Tibial nerve (tissue), 4 donors: ENCODE measurements at regions not wholly inside any gene's neighbourhood (a gene's known extent, or its start where the extent isn't known, plus 50 kb on each side); places are given as distances from the start of the nearest gene placed in this dataset.

Source experiments
- DNase-seq, 2 donors: peaks; one replicate each; pipeline ENCODE4 v3.0.0-alpha.2; 2019; ENCODE audit warnings: low spot score in 2 of 2
- H3K27ac ChIP-seq, 4 donors: fragments of 200-600 bp; sonication (generic) in 3 of 4; one replicate each; pipeline ENCODE4 v1.5.1; 2017 to 2019; ENCODE audit warnings: mild to moderate bottlenecking in 1 of 4
- H3K27me3 ChIP-seq, 2 donors: fragments of 200-600 bp; sonication (generic) in 1 of 2; one replicate each; pipeline versions ENCODE4 v1.5.1 to v1.6.0; 2017 to 2019
- H3K36me3 ChIP-seq, 3 donors: fragments of 200-600 bp; sonication (generic); one replicate each; pipeline ENCODE4 v1.5.1; 2018 to 2019
- H3K4me1 ChIP-seq, 4 donors: fragments of 200-600 bp; sonication (generic) in 3 of 4; one replicate each; pipeline ENCODE4 v1.5.1; 2017 to 2019
- H3K4me3 ChIP-seq, 4 donors: fragments of 200-600 bp; sonication (generic) in 3 of 4; one replicate each; pipeline ENCODE4 v1.5.1; 2017 to 2019; ENCODE audit warnings: mild to moderate bottlenecking in 1 of 4, moderate library complexity in 1 of 4
- H3K9me3 ChIP-seq, 4 donors: fragments of 200-600 bp; sonication (generic) in 3 of 4; one replicate each; pipeline ENCODE4 v1.5.1; 2017 to 2019
- EP300 ChIP-seq, 2 donors: sonication (generic); formaldehyde crosslinking; IDR thresholded peaks; one replicate each; pipeline ENCODE4 v1.6.1; 2017; ENCODE audit warnings: antibody characterized with exemption in 2 of 2, mild to moderate bottlenecking in 1 of 2
- POLR2A ChIP-seq, 2 donors: fragments of 450-650 bp; IDR thresholded peaks; one replicate each; pipeline ENCODE4 v1.6.1; 2017; ENCODE audit warnings: antibody characterized with exemption in 2 of 2, mild to moderate bottlenecking in 2 of 2, moderate library complexity in 2 of 2
- WGBS, 2 donors: methylation state at CpG; one replicate each; pipeline ENCODE4 v1.1.5; 2018; 5-methylcytosine and 5-hydroxymethylcytosine counted together
- TF ChIP-seq, protein P1 (sequence below), 5 experiments: fragments of 200-600 bp in 3 of 5; fragments of 450-650 bp in 2 of 5; sonication (generic) in 3 of 5; IDR thresholded peaks; one replicate each; pipeline ENCODE4 v1.5.1; 2016 to 2019; ENCODE audit warnings: antibody characterized with exemption in 5 of 5, mild to moderate bottlenecking in 3 of 5, moderate library complexity in 2 of 5

DNA sequence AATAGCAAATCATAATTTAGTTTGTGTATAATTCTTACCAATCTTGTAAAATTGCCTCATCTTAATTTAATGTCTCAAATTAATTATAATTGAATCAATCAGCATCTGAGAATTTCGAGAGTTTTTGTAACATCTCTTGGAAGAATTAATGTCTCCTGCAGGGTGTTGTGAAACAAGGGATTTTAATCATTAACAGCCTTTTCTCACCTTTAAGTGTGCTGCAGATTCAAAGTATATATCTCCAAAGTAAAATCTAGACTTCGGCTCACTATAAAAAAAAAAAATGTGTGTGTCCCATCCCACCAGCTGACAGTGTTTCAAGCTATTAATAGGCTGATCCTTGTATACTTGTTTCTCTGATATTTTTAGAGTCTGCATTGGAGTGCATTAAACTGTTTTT, 603.1 kb downstream of the ETNK1 start:
- H3K4me1 ChIP-seq = no peaks in the 10 kb centered on the region
- TF ChIP-seq EP300 (IDR thresholded peaks at IDR 0.05) = no peak
- H3K27ac ChIP-seq = no peak overlapping the region
- no peaks in the 10 kb centered on the region for H3K36me3 ChIP-seq
- H3K27me3 ChIP-seq = no peaks in the 10 kb centered on the region
- DNase-seq = no peak
- H3K9me3 ChIP-seq = no peaks in the 10 kb centered on the region
- no peak overlapping the region for H3K4me3 ChIP-seq
- WGBS, 2 donors = 81 to 82% methylated on average over 2 of the region's 2 CpGs

GRCh38 chr12:23230899-23231298, 605.9 kb downstream of the ETNK1 start:
- TF ChIP-seq, protein P1, sequence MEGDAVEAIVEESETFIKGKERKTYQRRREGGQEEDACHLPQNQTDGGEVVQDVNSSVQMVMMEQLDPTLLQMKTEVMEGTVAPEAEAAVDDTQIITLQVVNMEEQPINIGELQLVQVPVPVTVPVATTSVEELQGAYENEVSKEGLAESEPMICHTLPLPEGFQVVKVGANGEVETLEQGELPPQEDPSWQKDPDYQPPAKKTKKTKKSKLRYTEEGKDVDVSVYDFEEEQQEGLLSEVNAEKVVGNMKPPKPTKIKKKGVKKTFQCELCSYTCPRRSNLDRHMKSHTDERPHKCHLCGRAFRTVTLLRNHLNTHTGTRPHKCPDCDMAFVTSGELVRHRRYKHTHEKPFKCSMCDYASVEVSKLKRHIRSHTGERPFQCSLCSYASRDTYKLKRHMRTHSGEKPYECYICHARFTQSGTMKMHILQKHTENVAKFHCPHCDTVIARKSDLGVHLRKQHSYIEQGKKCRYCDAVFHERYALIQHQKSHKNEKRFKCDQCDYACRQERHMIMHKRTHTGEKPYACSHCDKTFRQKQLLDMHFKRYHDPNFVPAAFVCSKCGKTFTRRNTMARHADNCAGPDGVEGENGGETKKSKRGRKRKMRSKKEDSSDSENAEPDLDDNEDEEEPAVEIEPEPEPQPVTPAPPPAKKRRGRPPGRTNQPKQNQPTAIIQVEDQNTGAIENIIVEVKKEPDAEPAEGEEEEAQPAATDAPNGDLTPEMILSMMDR (IDR thresholded peaks at IDR 0.05) = no peak
- TF ChIP-seq POLR2A (IDR thresholded peaks at IDR 0.05) = no peak
- TF ChIP-seq EP300 (IDR thresholded peaks at IDR 0.05) = no peak
- no peak overlapping the region for H3K27ac ChIP-seq
- no peaks in the 10 kb centered on the region for H3K9me3 ChIP-seq
- no peak for DNase-seq
- H3K36me3 ChIP-seq = no peaks in the 10 kb centered on the region
- H3K27me3 ChIP-seq = no peaks in the 10 kb centered on the region
- WGBS, 2 donors = 92 to 93% methylated on average over 2 of the region's 2 CpGs
- no peak overlapping the region for H3K4me3 ChIP-seq
- peaks cover 0 to 9% (median 0%) of the 10 kb centered on the region in 4 donors for H3K4me1 ChIP-seq

DNA sequence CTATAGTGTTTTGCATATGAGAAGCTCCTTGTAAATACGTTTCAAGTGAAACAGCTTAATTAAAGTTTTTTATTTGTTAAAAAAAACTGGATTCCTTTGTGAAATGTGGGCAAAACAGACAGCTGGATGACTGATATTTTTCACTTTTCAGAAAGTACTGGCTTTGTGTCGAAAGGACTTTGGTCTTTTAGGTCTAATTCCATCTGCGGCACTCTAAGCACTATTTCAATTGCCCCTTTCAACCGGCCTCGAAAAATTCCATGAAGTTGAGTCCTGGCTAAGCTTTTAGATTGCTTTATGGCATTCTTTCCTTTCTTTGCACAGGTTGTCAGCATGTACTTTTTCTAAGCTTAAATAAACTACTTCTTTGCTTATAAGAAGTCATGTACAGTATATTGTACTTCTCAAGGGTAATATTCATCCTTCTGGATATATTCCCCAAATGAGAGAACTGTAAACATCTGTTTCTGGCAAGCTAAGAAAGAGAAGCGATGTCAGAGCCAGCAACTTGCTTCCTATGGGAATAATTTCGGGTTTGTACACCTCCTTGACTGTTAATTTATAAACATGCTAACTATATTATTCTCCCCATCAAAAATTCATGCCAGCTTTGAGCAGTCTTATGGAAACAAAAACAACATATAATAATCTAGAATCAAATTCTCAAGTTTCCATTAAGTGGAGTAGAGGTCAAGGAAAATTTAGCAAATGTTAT, 611.3 kb downstream of the ETNK1 start:
- TF ChIP-seq POLR2A (IDR thresholded peaks at IDR 0.05) (no peak), EP300 (IDR thresholded peaks at IDR 0.05) (no peak)
- TF ChIP-seq, protein P1 (IDR thresholded peaks at IDR 0.05) = no peak
- Histone ChIP-seq H3K4me1 (peaks cover 0 to 15% (median 0%) of the 10 kb centered on the region in 4 donors), H3K27ac (no peak overlapping the region), H3K4me3 (no peak overlapping the region), H3K27me3 (no peaks in the 10 kb centered on the region), H3K9me3 (no peaks in the 10 kb centered on the region), H3K36me3 (no peaks in the 10 kb centered on the region)
- DNase-seq = no peak
- WGBS, 2 donors = 36 to 39% methylated on average over 7 of the region's 7 CpGs

DNA sequence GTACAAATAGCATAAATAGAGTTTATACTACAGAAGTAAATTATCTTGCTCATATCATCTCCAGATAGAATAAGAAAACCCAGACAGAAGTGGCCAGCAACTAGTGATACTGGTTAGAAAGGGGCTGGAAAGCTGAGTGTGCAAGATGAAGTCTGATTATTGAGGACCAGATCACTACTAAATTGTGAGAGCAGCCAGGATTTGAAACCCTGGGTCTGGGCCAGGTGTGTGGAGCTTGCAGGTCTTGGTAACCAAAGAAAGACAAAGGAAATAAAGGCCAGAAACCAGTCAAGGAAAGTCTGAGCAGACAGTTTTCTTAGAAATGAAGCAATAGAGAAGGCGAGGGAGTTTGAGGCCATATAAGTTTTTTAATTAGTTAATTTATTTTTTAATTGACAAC, 611.8 kb downstream of the ETNK1 start:
- Histone ChIP-seq H3K9me3 (no peaks in the 10 kb centered on the region), H3K4me1 (peaks cover 0 to 15% (median 0%) of the 10 kb centered on the region in 4 donors), H3K27me3 (no peaks in the 10 kb centered on the region), H3K4me3 (no peak overlapping the region), H3K27ac (no peak overlapping the region), H3K36me3 (no peaks in the 10 kb centered on the region)
- 98% methylated on average over 1 of the region's 1 CpG for WGBS, 2 donors
- TF ChIP-seq, protein P1 (IDR thresholded peaks at IDR 0.05) = no peak
- no peak for TF ChIP-seq EP300 (IDR thresholded peaks at IDR 0.05)
- DNase-seq = no peak

- 71 to 78% methylated on average over 3 of the region's 3 CpGs for WGBS, 2 donors
- peaks cover 0 to 15% (median 0%) of the 10 kb centered on the region in 4 donors for H3K4me1 ChIP-seq
- DNase-seq = no peak
- no peak for TF ChIP-seq POLR2A (IDR thresholded peaks at IDR 0.05)
- no peak for TF ChIP-seq EP300 (IDR thresholded peaks at IDR 0.05)
- TF ChIP-seq, protein P1 (IDR thresholded peaks at IDR 0.05) = no peak
- H3K27ac ChIP-seq = no peak overlapping the region
- no peaks in the 10 kb centered on the region for H3K9me3 ChIP-seq
- H3K36me3 ChIP-seq = no peaks in the 10 kb centered on the region
- no peaks in the 10 kb centered on the region for H3K27me3 ChIP-seq
- H3K4me3 ChIP-seq = no peak overlapping the region
Observed at GRCh38 chr12:23238190-23238589, 613.2 kb downstream of the ETNK1 start.
